SH-SY5Y (cell line): ENCODE measurements at regions not wholly inside any gene's neighbourhood (a gene's known extent, or its start where the extent isn't known, plus 50 kb on each side); places are given as distances from the start of the nearest gene placed in this dataset.

Experiments used
- GATA2 ChIP-seq: IDR thresholded peaks from 2 replicates; pipeline ENCODE4 v1.6.1; 2011; ENCODE audit warnings: mild to moderate bottlenecking, low read depth, low read length
- GATA3 ChIP-seq: IDR thresholded peaks from 2 replicates; pipeline ENCODE4 v1.6.1; 2011; ENCODE audit warnings: low read depth, mild to moderate bottlenecking, low read length, moderate library complexity

DNA sequence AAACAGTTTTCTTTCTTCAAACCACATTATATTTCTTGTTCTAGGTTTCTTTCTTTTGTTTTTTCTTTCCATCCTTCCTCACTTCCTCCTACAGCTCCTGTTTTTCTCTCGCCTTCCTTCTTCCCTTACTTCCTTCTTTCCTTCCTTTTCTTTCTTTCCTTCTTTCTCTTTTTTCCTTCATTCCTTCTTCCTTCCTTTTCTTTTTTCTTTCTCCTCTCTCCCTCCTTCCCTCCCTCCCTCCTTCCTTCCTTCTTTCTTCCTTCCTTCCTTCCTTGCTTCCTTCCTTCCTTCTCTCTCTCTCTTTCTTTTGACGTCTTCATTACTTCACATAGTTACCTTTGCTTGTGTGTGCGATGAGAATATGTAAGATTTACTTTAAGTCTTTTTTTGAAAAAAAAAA is 470.0 kb upstream of the FSIP2 start:
- TF ChIP-seq GATA3 (no peak), GATA2 (no peak)
